Smooth muscle cell (in vitro differentiated cells): ENCODE measurements at regions not wholly inside any gene's neighbourhood (a gene's known extent, or its start where the extent isn't known, plus 50 kb on each side); places are given as distances from the start of the nearest gene placed in this dataset.
"Not testable (repeated sequence)": the region's sequence is repeated elsewhere in the genome, so short reads cannot be mapped to it uniquely, and the experiment has no call there.

Source experiments
- DNase-seq: peaks from one replicate; lab custom pipeline; 2025; ENCODE audit not compliant: unreplicated experiment; lab: John Stamatoyannopoulos, UW
- H2AFZ ChIP-seq: fragments of 200-600 bp; sonication (generic); 2 replicates; pipeline ENCODE4 v1.6.0; 2016; ENCODE audit warnings: antibody characterized with exemption, low read depth, mild to moderate bottlenecking
- H3F3A ChIP-seq: fragments of 200-600 bp; sonication (generic); 2 replicates; pipeline ENCODE4 v1.6.0; 2017; ENCODE audit warnings: antibody characterized with exemption, low read depth
- H3K27ac ChIP-seq: fragments of 200-600 bp; sonication (generic); 2 replicates; pipeline ENCODE4 v1.5.1; 2016; ENCODE audit warnings: low read depth, mild to moderate bottlenecking
- H3K27me3 ChIP-seq: fragments of 200-600 bp; sonication (generic); 2 replicates; pipeline ENCODE4 v1.6.1; 2016; ENCODE audit warnings: low read depth, mild to moderate bottlenecking
- H3K36me3 ChIP-seq: fragments of 200-600 bp; sonication (generic); 2 replicates; pipeline ENCODE4 v1.5.1; 2016; ENCODE audit warnings: low read depth
- H3K4me1 ChIP-seq: fragments of 200-600 bp; sonication (generic); 2 replicates; pipeline ENCODE4 v1.5.1; 2016; ENCODE audit warnings: low read depth
- H3K4me2 ChIP-seq: fragments of 200-600 bp; sonication (generic); 2 replicates; pipeline ENCODE4 v1.6.0; 2016; ENCODE audit warnings: mild to moderate bottlenecking
- H3K4me3 ChIP-seq: fragments of 200-600 bp; sonication (generic); 2 replicates; pipeline ENCODE4 v1.5.1; 2016; ENCODE audit warnings: mild to moderate bottlenecking
- H3K79me2 ChIP-seq: fragments of 200-600 bp; sonication (generic); 2 replicates; pipeline ENCODE4 v1.6.0; 2016; ENCODE audit warnings: low read depth, mild to moderate bottlenecking
- H3K9ac ChIP-seq: fragments of 200-600 bp; sonication (generic); 2 replicates; pipeline ENCODE4 v1.6.0; 2016; ENCODE audit warnings: low read depth
- H3K9me3 ChIP-seq: fragments of 200-600 bp; sonication (generic); replicated peaks from 2 replicates; pipeline ENCODE4 v1.5.1; 2016; ENCODE audit warnings: low read depth
- H4K20me1 ChIP-seq: fragments of 200-600 bp; sonication (generic); 2 replicates; pipeline ENCODE4 v1.6.0; 2016; ENCODE audit warnings: low read depth
- WGBS: methylation state at CpG from one replicate; pipeline ENCODE4 v1.1.7; 2016; ENCODE audit warnings: low lambda C conversion rate; 5-methylcytosine and 5-hydroxymethylcytosine counted together
- TF ChIP-seq, protein P1 (sequence below): fragments of 200-600 bp; sonication (generic); IDR thresholded peaks from 2 replicates; pipeline ENCODE4 v1.5.1; 2017; ENCODE audit warnings: borderline replicate concordance, mild to moderate bottlenecking, antibody characterized with exemption; ENCODE audit not compliant: insufficient read depth, poor library complexity, severe bottlenecking

DNA sequence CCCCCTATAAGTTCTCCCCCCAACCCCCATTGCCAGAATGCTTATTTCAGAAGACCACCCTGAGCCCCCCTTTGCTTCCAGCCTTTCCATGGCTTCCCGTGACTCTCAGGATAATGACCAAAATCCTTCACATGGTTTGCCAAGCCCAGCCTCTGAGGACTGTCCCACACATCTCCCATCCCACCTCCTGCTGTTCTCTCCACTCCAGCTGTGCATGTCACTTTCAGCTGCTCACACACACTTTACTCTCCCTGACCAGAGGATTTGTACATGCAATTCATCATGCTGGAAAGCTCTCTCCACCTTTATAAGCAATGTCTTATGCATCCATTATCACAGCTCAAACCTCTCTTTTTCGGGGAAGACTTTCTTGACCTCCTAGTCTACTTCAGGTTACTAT is 164.2 kb downstream of the PRL start:
- Histone ChIP-seq H3K36me3 (no peaks in the 10 kb centered on the region), H4K20me1 (no peaks in the 10 kb centered on the region), H3K4me1 (no peaks in the 10 kb centered on the region), H3K9ac (no peak overlapping the region), H3K79me2 (no peaks in the 10 kb centered on the region), H3K4me2 (no peak overlapping the region), H2AFZ (no peak overlapping the region), H3K4me3 (no peak overlapping the region), H3K27ac (no peak overlapping the region), H3F3A (no peaks in the 10 kb centered on the region), H3K9me3 (no peaks in the 10 kb centered on the region), H3K27me3 (no peaks in the 10 kb centered on the region)
- 93% methylated on average over 2 of the region's 2 CpGs for WGBS
- DNase-seq = no peak
- TF ChIP-seq, protein P1, sequence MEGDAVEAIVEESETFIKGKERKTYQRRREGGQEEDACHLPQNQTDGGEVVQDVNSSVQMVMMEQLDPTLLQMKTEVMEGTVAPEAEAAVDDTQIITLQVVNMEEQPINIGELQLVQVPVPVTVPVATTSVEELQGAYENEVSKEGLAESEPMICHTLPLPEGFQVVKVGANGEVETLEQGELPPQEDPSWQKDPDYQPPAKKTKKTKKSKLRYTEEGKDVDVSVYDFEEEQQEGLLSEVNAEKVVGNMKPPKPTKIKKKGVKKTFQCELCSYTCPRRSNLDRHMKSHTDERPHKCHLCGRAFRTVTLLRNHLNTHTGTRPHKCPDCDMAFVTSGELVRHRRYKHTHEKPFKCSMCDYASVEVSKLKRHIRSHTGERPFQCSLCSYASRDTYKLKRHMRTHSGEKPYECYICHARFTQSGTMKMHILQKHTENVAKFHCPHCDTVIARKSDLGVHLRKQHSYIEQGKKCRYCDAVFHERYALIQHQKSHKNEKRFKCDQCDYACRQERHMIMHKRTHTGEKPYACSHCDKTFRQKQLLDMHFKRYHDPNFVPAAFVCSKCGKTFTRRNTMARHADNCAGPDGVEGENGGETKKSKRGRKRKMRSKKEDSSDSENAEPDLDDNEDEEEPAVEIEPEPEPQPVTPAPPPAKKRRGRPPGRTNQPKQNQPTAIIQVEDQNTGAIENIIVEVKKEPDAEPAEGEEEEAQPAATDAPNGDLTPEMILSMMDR = no peak

DNA sequence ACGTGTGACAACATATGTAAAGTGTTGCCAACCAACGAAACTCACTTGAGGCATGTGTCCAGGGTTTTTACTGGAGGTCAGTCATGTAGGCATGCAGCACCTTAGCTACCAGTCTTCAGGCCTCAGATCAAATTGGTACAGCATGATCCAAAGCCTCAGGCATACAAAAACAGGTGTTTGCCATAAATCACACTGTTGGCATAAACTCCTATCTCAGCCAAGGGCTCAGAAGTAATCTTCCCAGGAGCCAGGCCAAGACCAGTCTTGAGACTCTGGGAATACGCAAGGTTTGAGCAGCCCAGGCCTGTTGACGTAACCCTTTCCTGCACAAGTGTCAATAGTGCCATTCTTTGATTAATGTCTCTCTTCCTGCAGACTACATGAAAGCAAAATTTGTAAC is 163.5 kb downstream of the PRL start:
- H3K36me3 ChIP-seq = no peaks in the 10 kb centered on the region
- H2AFZ ChIP-seq = no peak overlapping the region
- 88% methylated on average over 4 of the region's 4 CpGs for WGBS
- H3K4me1 ChIP-seq = no peaks in the 10 kb centered on the region
- no peak overlapping the region for H3K27ac ChIP-seq
- TF ChIP-seq, protein P1 = no peak
- no peaks in the 10 kb centered on the region for H3K9me3 ChIP-seq
- H4K20me1 ChIP-seq = no peaks in the 10 kb centered on the region
- no peaks in the 10 kb centered on the region for H3K27me3 ChIP-seq
- no peaks in the 10 kb centered on the region for H3F3A ChIP-seq
- no peaks in the 10 kb centered on the region for H3K79me2 ChIP-seq
- H3K4me2 ChIP-seq = no peak overlapping the region
- H3K9ac ChIP-seq = no peak overlapping the region
- H3K4me3 ChIP-seq = no peak overlapping the region
- no peak for DNase-seq

DNA sequence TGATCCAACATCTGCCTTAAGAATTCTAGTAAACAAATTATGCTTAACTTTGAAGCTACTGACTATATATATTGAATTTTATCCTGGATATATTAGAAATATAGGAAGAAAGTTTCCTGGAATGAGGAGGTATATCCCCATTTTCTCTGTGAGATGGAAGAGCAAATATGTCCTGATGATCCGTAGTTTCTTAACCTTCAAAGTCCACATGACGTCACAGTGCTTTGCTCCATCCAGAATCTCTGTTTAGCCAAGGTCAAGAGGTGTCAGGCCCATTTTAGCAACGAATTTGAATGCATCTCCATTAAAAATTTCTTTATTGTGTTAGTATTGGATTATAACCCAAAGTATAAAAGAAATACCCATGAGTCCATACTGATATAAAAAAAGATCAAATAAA is 162.5 kb downstream of the PRL start:
- Histone ChIP-seq H3K9ac (no peak overlapping the region), H3K36me3 (no peaks in the 10 kb centered on the region), H3K27ac (no peak overlapping the region), H3F3A (no peaks in the 10 kb centered on the region), H3K9me3 (no peaks in the 10 kb centered on the region), H3K79me2 (no peaks in the 10 kb centered on the region), H3K27me3 (no peaks in the 10 kb centered on the region), H3K4me3 (no peak overlapping the region), H3K4me2 (no peak overlapping the region), H2AFZ (no peak overlapping the region), H3K4me1 (no peaks in the 10 kb centered on the region), H4K20me1 (no peaks in the 10 kb centered on the region)
- no peak for DNase-seq
- TF ChIP-seq, protein P1 = no peak
- 90% methylated on average over 3 of the region's 3 CpGs for WGBS

DNA sequence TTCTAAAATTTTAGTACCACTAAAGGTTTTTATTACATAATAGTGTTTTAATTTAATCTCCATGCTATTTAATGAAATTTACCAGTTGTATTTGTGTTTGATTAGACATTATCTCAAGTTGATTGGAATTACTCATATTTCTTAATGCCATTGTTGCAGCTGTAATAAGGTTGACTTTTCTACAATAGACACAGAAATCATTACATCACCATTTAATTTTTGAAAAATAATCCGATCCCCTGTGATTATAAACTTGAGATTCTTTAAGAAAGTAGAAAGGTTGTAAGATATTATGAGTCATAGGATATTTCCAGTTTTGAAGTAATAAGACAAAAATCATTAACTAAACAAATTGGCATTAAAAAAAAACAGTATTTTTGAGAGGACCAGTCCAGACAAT is 161.4 kb downstream of the PRL start:
- WGBS = 100% methylated on average over 1 of the region's 1 CpG

DNA sequence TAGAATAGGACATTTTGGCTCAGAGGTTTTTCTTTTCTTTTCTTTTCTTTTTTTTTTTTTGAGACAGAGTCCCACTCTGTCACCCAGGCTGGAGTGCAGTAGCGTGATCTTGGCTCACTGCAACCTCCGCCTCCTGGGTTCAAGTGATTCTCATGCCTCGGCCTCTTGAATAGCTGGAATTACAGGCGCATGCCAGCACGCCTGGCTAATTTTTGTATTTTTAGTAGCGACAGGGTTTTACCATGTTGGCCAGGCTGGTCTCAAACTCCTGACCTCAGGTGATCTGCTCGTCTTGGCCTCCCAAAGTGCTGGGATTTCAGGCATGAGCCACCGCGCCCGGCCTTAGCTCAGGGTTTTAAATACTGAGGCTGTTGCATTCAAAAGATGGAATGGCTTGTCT is 156.1 kb downstream of the PRL start:
- not testable (repeated sequence) for H3K36me3 ChIP-seq, H3K79me2 ChIP-seq, H3F3A ChIP-seq, DNase-seq, H3K9me3 ChIP-seq, H4K20me1 ChIP-seq, H3K4me3 ChIP-seq, H2AFZ ChIP-seq, H3K27me3 ChIP-seq, H3K4me2 ChIP-seq, H3K9ac ChIP-seq, H3K27ac ChIP-seq
- H3K4me1 ChIP-seq = peaks cover 13% of the 10 kb centered on the region
- WGBS = 83% methylated on average over 10 of the region's 10 CpGs

More for the DNA sequence above, 161.4 kb downstream of the PRL start:
- no peaks in the 10 kb centered on the region for H3K79me2 ChIP-seq
- TF ChIP-seq, protein P1 = no peak
- no peak overlapping the region for H3K27ac ChIP-seq
- H3K4me2 ChIP-seq = no peak overlapping the region
- no peaks in the 10 kb centered on the region for H3K4me1 ChIP-seq
- H4K20me1 ChIP-seq = no peaks in the 10 kb centered on the region
- DNase-seq = no peak
- H3K9me3 ChIP-seq = no peaks in the 10 kb centered on the region
- no peak overlapping the region for H3K4me3 ChIP-seq
- no peak overlapping the region for H3K9ac ChIP-seq
- H3F3A ChIP-seq = no peaks in the 10 kb centered on the region
- no peak overlapping the region for H2AFZ ChIP-seq
- no peaks in the 10 kb centered on the region for H3K27me3 ChIP-seq
- no peaks in the 10 kb centered on the region for H3K36me3 ChIP-seq
